IPS DF 4.7 (cell line): ENCODE measurements at regions not wholly inside any gene's neighbourhood (a gene's known extent, or its start where the extent isn't known, plus 50 kb on each side); places are given as distances from the start of the nearest gene placed in this dataset.
"Not testable (repeated sequence)": the region's sequence is repeated elsewhere in the genome, so short reads cannot be mapped to it uniquely, and the experiment has no call there.

Source experiments
- DNase-seq: peaks from one replicate; pipeline ENCODE4 v3.0.0-alpha.2; 2013; ENCODE audit warnings: low spot score; ENCODE audit errors: extremely low read depth

DNA sequence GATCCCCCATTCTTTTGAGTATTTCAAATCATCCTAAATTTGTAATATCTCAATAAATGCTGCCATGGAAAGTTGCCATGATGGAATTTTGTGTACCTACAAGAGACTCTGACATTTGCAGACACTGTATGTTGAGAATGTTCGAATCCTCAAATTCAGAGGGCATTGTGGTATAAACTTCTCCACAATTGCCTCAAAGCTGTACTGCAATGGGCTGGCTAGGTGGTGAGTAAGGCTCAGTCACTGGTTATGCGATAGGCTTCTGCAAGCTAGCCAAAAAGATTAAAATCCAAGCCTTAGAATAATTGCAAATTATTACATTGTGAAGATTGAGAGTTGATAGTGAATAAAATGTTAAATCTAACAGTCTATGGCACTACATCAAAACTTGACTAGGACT, 130.2 kb upstream of the CEP162 start:
- DNase-seq, result no peak

DNA sequence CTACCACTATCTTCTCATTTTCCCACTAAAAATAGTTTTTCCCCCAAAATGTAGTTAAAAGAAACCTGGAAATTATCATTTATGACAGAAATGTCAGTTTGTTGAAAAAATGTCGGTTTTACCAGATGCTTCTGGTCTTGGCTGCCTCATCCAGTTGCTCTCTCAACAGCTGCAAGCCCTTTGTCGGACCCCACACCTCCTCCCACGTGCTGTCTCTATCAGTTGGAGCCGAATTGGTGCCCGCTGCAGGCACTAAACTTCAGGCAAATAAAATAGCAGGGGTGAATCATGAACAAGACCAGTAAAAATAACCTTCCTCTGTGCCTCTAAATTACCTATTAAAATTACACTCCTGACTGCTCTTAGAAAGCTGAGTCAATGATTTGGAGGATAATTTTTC, 129.5 kb upstream of the CEP162 start:
- DNase-seq, result no peak

DNA sequence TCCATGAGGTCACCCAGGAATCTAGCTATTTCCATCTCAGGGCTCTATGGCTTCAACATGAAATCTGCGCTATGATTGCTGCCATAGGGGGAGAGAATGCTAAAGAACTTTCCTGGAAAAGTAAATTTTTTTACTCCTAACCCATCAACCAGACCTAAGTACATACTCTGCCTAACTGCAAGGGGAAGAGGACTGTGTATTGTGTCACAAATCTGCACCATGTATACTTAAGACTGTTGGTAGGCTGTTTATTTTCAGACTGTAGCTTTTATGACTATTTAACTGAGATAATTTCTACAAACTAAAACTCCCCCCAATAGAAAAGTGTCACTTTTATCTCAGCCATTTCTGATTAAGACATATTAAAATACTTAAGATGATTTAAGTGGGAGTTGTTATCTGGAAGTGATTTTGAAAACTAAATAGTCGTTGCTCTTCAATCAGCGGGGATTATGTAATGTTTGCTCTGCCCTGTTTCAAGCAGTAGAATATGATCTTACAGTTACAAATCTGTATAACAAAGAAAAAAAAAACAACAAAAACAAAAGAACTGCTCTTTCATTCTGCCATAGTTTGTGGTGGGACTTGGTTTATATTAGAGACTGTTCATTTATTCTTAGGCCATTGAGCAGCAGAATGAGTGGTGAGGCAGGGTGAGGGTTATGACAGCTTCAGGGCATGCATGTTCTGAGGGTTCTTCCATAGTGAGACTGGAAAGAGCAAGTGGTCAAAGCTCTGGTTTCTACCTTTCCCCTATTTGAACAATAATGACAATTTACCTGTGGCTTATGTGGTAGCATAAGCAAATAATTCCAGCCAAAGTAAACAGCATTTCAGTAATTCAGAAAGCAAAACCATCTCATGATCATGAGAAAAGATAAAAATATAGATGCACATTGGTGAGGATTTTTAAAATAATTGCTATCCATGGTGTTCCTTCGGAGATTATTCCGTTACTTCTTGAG, 126.3 kb upstream of the CEP162 start:
- DNase-seq, result no peak

DNA sequence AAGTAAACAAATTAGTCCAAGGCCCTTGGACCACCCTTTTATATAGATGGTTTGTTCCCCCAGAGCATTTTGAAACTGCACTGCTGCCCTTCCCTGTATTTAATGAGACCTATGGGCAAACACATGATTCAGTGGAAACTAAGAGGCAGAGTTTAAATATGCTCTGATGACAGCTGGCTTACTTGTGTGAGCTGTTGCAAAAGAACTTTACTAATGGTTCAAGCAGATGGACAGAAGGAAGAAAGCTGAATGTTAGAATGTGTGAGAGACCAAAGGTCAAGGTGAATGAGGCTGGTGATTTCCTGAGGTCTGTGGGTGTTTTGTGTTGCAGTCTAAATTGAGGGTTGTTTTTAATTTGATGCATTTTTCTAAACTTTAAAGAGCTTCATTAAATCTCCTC, 123.0 kb upstream of the CEP162 start:
- DNase-seq, result no peak

DNA sequence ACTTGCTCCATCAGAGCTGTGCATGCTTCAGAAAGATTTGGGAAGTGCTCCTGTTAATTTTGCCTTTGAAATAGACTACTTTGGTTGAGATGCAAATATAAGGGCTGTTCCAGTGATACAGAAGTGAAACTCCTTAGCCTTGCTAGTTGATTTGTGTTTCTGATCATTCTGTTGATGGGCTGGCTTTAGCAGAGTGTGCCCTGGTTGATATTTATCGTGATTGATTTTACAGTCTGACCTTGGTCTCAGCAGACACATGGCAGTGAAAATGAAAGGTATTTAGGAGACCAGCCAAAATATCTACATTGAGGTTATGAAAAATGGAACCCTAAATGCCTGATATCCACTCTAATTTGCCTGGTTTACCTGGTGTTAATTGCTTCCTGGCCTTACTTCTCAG, 122.1 kb upstream of the CEP162 start:
- DNase-seq, result no peak

DNA sequence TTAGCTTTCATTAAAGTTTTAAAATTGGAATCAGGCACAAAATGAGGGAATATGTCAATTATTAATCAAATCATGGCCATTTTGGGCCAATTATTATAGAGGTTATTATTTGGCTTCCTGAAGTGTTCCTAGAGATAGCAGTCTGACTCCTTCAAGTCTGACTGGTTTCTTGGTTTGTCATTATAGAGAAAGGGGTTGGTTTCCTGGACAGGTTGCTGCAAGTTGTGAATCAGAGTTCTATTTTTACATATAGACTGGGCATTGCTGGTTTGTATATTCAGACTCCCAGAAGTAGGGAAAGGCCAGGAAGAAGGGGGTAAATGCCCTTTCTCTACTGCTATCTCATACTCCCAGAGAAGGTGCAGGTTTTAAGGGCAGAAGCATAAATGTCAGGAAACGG, 121.4 kb upstream of the CEP162 start:
- no peak for DNase-seq

DNA sequence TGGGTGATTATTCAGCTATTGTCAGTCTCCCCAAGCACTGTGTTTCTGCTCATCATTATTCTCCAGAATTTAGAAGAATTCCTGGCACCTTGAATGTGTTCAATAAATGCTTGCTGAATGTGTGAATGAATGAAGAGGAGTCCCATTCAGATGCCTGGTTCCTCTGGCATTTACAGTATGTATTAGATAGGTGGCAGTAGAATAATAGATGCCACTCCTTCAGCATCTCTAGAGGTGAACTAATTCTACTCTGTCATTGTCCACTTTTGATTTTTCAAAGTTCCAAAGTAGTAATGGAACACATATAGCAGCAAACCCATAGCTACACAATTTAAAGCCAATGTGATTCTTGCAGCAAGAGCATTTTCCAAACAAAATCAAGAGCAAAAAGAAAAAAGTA, 118.9 kb upstream of the CEP162 start:
- no peak for DNase-seq

DNA sequence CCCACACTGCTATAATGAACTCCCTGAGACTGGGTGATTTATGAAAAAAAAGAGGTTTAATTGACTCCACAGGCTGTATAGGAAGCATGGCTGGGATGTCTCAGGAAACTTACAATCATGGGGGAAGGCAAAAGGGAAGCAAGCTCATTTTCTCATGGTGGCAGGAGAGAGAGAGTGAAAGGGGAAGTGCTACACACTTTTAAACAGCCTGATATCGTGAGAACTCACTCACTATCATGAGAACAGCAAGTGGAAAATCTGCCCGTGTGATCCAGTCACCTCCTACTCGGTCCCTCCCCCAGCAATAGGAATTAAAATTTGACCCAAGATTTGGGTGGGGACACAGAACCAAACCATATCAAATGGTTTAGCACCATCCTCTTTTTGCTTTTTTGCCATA, 116.6 kb upstream of the CEP162 start:
- no peak for DNase-seq

DNA sequence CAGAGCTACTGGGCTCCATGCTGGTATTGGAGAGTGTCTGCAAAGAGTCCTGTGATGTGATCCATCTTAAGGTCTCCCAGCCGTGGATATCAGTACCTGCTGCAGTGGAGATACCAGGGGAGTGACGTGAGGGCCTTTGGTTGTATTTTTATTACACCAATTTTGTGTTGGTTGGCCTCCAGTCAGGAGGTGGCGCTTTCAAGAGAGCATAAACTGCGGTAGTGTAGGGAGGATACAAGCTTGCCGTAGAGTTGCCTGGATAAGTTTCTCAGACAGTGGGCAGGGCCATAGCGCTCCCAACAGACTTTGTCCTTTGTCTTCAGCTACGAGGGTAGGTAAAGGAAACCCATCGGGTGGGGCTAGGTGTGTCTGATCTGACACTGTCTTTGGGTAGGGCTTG, 113.0 kb upstream of the CEP162 start:
- no peak for DNase-seq

DNA sequence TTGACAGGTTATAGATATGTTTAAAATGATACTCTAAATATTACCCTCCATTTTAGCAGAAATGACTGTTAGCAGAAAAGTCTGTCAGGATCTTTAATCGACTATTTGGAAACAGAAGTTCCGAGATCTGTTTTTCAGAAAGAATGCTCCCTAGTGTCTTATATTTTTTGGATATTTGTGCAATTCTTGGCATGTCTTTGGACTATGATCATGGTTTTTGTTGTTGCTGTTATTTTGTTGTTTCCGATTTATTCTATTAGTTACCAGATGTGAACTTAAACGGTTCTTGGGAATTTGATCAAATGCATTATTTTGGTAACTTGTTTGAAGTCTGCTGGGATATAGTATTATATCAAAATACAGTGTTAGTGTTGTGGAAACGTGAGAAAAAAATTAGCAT, 106.4 kb upstream of the CEP162 start:
- DNase-seq, result no peak

DNA sequence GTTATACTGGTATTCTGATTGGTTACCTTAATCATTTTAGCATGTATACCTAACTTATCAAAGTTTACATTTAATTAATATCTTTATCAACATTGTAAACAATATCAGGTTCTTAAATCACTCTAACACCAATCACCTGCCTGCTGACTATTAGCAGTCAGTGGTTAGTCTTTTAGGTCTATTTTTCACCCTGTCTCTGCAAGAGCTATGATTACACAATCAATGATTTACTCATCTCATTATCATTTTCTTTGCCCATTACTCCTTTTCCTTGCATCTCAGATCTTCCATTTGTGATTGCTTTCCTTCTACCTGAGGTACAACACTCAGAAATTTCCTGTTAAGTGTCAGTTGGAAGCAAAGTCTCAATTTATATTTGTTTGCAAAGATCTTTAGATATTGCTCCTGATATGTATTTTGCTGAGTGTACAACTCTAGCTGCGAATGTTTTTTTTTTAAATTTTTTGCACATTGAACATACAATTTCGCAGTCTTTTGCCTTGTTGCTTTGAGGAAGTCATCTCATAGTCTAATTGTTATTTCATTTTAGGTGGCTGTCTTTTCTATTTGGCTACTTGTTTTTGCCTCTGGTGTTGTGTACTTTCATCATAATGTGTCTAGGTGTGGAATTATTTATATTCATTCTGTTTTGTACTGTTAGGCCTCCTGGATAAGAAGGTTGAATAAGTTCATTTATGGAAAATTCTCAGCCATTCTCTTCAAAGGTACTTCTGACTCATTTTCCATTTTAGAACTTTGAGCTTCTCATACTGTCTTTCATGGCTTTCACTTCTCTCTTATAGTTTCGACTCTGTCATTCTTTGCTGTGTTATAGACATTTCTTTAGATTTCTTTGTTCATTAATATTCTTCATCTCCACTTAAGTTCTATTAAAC, 104.9 kb upstream of the CEP162 start:
- no peak for DNase-seq

DNA sequence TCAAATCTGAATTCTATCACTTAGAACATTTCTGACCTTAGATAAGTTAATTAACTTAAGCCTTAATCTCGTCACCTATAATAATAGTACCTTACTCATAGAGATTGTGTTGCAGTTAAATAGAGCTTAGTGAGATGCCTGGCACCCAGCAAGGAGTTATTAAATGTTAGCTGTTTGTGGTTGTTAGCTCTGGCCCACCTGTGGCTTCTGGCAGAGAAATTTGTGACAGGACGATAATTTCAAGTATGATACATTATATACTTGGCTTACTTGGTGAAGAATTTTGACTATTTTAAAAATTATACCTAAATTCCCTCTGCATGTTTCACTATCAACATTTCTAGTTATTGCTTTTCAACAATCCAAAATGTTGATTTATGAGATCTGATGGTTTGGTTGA, 102.9 kb upstream of the CEP162 start:
- no peak for DNase-seq

DNA sequence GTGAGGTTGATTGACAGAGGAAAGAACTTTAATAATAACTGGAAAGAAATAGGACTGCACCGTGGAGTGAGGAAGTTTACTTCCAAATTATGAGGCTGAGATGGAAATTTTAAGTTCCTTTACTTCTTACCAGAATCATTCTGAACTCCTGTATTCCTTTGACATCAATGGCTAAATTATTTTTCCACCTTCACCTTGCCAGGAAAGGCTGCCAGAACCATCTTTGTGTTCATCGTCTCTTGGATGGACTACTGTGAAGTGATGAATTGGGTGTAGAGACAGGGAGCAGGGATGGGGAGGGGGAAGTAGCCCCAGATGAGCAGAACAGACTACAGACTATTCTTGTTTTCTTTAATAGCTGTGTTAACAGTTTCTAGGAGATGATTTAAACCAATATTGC, 102.1 kb upstream of the CEP162 start:
- DNase-seq, result no peak

DNA sequence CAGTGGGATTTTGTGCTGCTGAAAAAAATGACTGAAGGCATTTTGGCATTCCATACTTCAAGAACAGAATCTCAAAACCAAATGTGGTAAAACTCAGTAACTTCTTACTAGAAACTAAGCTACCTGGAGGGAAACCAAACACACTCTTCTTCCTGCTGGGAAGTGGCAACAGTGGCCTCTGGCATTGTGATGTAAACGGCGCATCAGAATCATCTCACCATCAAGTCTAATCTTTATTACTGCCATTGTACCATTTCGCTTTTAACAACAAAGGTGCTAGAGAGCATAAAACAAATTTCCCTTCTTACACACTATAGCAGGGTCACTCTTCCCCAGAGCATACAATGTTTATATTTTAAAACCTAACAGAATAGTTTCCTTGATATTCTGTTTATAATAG, 101.6 kb upstream of the CEP162 start:
- DNase-seq, result no peak

DNA sequence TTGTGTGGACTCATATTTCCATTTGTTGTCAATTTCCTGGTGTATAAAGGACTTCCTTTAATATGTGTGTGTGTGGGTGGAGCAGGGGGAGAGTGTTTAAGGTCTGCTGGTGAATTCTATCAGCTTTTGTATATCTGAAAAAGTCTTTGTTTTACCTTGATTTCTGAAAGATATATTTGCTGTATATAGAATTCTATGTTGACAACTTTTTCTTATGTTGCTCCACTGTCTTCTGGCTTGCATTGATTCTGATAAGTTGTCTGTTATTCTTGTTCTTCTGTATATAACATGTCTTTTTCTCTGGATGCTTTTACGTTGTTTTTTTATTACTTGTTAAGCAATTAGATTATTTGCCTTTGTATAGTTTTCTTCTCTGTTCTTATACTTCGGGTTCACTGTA, 90.0 kb upstream of the CEP162 start:
- no peak for DNase-seq

DNA sequence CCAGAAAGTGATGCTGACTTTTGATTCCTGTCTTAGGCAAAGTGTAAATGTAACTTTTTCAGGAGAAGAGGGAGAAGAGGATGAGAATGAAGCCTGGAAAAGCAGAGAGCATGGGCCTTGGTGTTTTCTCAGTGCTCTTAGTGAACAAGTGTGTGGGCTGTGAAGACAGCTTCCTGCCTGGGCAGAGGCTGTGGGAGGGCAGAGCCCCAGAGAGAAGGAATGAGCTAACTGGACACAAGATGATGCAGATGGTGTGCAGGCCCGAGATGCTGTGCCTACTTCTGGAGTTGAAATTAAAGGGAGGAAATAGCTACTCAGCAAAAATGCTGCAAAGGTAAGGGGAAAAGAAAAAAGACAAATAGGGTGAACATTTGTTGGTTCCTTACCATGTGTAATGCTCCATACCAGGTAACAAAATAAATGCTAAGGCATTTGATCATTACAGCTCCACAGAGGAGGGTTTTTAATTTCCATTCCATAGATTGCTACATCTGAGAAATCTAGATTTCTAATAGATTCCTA, 87.0 kb upstream of the CEP162 start:
- no peak for DNase-seq

DNA sequence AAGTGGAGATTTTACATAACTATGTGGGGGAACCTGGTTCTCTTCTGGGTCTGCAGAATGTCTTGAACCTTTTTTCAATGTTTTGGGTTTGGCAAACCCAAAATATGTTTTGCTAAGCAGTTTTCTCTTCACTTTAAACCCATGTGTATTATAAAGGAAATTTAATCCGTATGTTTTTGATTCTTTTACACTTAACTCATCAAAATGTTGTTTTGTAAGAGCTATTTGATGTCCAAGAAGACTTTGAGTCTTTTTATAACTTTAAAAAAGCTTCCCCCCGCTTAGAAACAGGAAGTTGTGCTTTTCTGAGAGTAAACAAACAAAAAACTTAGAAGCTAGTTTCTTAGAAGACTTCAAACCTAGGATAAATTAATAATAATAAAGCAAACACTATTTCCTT, 81.9 kb upstream of the CEP162 start:
- DNase-seq, result no peak

DNA sequence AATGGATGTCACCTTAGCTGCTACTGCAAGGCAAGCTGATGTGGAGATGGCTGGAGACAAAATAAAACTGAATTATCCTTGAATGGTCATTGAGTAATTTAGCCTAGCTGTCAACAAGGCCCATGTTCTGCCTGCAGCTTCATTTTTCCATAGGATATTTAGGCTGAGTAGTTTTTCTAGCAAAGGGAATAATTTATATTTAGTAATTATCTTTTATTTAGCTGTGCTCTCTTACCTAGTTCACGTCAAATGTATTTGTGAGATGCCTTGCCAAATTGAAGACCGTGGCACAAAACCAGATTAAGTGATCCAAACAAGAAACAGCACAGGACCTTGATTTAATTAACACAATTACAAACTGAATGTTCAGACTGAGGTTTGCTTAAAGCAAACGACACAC, 77.4 kb upstream of the CEP162 start:
- DNase-seq, result no peak

DNA sequence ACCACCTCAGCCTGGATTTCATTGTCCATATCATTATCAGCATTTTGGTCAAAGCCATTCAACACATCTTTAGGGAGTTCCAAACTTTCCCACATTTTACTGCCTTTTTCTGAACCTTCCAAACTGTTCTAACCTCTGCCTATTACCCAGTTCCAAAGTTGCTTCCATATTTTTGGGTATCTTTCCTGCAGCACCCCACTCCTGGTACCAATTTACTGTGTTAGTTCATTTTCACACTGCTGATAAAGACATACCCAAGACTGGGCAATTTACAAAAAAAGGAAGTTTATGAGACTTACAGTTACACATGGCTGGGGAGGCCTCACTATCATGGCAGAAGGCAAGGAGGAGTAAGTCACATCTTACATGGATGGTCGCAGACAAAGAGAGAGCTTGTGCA, 63.6 kb upstream of the CEP162 start:
- DNase-seq, result not testable (repeated sequence)

DNA sequence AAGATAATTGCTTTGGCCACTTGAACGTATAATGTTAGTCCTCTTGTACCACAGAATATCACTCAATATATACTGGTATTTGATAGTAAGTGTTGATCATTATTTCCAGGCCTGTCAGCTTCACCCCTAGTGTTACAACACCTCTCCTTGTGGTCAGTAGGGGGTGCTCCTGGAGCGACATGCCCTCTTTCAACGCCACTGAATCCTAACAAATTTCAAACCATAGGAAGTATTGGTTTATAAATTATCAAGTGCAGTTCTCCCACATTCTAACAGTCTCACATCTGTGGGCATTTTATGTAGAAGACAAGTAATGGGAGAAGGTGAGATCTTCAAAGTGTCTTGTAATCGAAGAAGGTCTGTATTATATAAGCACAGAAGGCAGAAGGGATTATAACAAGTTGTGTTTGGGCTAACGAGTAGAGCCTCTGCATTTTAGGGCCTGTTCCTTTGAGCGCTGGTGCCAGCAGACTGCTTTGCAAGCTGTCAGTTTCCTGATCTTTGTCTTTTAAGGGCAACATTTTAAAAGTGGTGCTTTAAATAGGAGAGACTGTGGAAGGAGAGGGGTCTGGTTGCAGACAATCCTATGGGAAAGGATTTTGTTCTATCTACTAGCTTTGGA, 57.1 kb upstream of the CEP162 start:
- DNase-seq, result no peak

DNA sequence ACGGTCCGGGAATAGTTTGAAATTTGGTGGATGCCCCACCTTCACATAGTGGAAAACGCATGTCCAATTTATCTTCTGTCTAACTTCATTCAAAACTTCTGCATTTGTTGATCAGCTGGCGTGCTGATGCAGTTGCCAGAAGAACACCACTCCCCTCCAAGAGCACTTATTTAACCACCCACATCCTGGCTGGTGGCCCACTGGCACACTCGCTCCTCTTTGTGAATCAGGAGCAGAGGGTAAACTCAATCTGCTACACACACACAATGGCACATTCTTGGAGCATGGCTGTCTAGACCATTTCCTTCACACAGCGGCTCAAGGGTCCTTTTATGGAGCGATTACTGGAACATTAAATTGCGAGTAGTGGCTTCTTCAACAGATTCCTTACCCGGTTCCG, 55.1 kb upstream of the CEP162 start:
- DNase-seq, result no peak

DNA sequence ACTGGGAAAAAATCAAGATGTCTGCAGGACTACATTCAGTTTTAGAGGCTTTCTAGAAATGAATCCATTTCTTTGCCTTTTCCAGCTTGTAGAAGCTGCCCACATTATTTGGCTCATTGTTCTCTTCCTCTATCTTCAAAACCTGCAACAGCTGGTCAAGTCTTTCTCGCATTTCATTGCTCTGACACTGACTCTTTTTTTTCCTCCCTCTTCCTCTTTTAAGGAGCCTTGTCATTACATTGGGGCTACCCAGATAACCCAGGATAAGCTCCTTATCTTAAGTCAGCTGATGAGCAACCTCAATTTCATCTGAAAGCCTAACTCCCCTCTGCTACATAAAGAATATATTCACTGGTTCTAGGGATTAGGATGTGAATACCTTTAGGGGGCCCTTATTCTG, 53.2 kb upstream of the CEP162 start:
- no peak for DNase-seq
